ENCODE measurements at regions not wholly inside any gene's neighbourhood (a gene's known extent, or its start where the extent isn't known, plus 50 kb on each side); places are given as distances from the start of the nearest gene placed in this dataset.

DNA sequence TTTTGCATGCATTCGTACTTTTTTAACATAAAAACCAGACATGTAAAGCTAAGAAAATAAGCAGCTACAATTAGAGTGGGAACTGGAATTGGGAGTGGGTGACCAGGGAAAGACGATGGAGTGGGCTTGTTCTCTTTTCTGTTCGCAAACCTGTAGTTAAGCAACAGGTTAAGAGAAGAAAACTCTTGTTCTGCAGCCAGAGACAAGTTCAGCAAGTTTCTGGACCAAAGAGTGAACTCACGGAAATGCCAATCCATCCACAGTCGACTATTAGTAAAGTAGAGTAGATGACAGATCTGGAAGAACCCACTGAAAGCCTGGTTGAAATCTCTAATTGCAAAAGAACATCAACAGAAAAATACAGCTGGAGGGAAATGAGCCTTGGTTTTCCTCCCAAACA is 197.8 kb downstream of the TFAP2A start:
- 96% methylated on average over 2 of the region's 5 CpGs for WGBS (ENCODE audit: insufficient coverage)
- Histone ChIP-seq H3K4me3 (replicated peaks in 1 of 3; ENCODE audit: low read depth in 2 of 3, low read length in 3 of 3) (no peak overlapping the region), H3K27me3 (ENCODE audit: control insufficient read depth in 2 of 2, insufficient read depth in 2 of 2, low read length in 2 of 2) (no peaks in the 10 kb centered on the region), H3K9ac (ENCODE audit: insufficient read depth, low read length, poor library complexity, severe bottlenecking) (no peak overlapping the region), H3K9me3 (replicated peaks in 1 of 2; ENCODE audit: control insufficient read depth in 1 of 2, insufficient read depth in 1 of 2, low read length in 2 of 2) (no peaks in the 10 kb centered on the region), H4K20me1 (ENCODE audit: insufficient read depth, low read length) (no peaks in the 10 kb centered on the region), H3K27ac (ENCODE audit: low read depth in 1 of 2, low read length in 2 of 2) (no peak overlapping the region), H3K36me3 (replicated peaks in 1 of 2; ENCODE audit: control insufficient read depth in 1 of 2, insufficient read depth in 2 of 2, low read length in 2 of 2) (no peaks in the 10 kb centered on the region), H2AFZ (ENCODE audit: insufficient read depth, low read depth, low read length, poor library complexity, severe bottlenecking) (no peak overlapping the region), H3K4me1 (ENCODE audit: control insufficient read depth in 1 of 2, insufficient read depth in 2 of 2, low read length in 2 of 2) (no peaks in the 10 kb centered on the region), H3K79me2 (ENCODE audit: insufficient read depth, low read length) (no peaks in the 10 kb centered on the region), H3K4me2 (replicated peaks; ENCODE audit: extremely low read depth, low read length, poor library complexity, severe bottlenecking) (no peak overlapping the region)
- no peaks in the 10 kb centered on the region for H3K36me3 Mint-ChIP-seq
- H3K4me3 Mint-ChIP-seq: no peak overlapping the region
- no peak for DNase-seq
- no peaks in the 10 kb centered on the region for H3K4me1 Mint-ChIP-seq
- TF ChIP-seq, protein P1, sequence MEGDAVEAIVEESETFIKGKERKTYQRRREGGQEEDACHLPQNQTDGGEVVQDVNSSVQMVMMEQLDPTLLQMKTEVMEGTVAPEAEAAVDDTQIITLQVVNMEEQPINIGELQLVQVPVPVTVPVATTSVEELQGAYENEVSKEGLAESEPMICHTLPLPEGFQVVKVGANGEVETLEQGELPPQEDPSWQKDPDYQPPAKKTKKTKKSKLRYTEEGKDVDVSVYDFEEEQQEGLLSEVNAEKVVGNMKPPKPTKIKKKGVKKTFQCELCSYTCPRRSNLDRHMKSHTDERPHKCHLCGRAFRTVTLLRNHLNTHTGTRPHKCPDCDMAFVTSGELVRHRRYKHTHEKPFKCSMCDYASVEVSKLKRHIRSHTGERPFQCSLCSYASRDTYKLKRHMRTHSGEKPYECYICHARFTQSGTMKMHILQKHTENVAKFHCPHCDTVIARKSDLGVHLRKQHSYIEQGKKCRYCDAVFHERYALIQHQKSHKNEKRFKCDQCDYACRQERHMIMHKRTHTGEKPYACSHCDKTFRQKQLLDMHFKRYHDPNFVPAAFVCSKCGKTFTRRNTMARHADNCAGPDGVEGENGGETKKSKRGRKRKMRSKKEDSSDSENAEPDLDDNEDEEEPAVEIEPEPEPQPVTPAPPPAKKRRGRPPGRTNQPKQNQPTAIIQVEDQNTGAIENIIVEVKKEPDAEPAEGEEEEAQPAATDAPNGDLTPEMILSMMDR (IDR thresholded peaks at IDR 0.05): no peak
- H3K9me3 Mint-ChIP-seq: peaks cover 0 to 7% (median 0%) of the 10 kb centered on the region in 7 donors
- no peak overlapping the region for H3K27ac Mint-ChIP-seq
- peaks cover 0 to 11% (median 4%) of the 10 kb centered on the region in 3 donors for H3K27me3 Mint-ChIP-seq (ENCODE audit: low read depth in 3 of 3)
- intact Hi-C loops (cut with micrococcal nuclease): no loop called here

DNA sequence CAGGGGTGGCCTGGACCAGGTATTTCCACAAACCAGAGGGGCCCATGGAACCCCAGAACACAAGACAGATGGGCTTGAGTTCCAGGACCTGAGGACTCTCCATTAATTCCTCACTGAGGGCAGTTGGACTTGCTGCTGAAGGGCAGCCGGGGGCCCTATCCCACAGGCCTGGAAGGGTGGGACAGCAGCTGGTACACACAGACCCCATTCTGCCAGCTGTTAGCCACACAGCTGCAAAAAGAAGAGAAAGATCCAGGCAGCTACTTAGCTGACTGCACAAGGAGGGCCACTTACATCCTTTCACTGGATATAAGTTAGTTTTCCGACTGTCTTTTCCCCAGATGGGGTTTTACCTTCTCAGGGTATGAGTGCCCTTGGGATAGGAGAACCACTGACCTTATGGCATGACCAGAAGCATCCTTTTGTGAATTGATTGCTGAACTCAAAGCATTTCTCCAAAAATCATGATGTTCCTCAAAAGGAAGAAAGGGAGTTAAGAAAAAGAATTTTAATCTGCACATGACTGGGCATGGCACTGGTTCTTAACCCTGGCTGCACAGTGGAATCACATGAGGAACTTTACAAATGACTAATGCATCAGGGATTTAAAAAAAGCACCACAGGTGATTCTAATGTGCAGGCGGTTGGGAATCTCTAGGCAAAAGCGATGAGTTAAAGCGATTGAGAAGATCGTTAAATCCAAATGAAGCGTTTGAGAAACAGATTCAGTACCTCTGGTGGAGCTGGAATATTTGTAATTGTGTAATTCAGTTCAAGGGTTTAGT is 199.4 kb downstream of the TFAP2A start:
- Mint-ChIP-seq H3K27me3 (ENCODE audit: low read depth in 3 of 3) (peaks cover 0 to 11% (median 6%) of the 10 kb centered on the region in 3 donors), H3K4me3 (no peak overlapping the region), H3K27ac (no peak overlapping the region), H3K9me3 (peaks cover 0 to 9% (median 0%) of the 10 kb centered on the region in 7 donors), H3K36me3 (no peaks in the 10 kb centered on the region), H3K4me1 (no peaks in the 10 kb centered on the region)
- Histone ChIP-seq H3K27me3 (ENCODE audit: control insufficient read depth in 2 of 2, insufficient read depth in 2 of 2, low read length in 2 of 2) (no peaks in the 10 kb centered on the region), H4K20me1 (ENCODE audit: insufficient read depth, low read length) (no peaks in the 10 kb centered on the region), H3K79me2 (ENCODE audit: insufficient read depth, low read length) (no peaks in the 10 kb centered on the region), H3K9ac (ENCODE audit: insufficient read depth, low read length, poor library complexity, severe bottlenecking) (no peak overlapping the region), H2AFZ (ENCODE audit: insufficient read depth, low read depth, low read length, poor library complexity, severe bottlenecking) (no peak overlapping the region), H3K4me1 (ENCODE audit: control insufficient read depth in 1 of 2, insufficient read depth in 2 of 2, low read length in 2 of 2) (no peaks in the 10 kb centered on the region), H3K4me2 (replicated peaks; ENCODE audit: extremely low read depth, low read length, poor library complexity, severe bottlenecking) (no peak overlapping the region), H3K4me3 (replicated peaks in 1 of 3; ENCODE audit: low read depth in 2 of 3, low read length in 3 of 3) (no peak overlapping the region), H3K9me3 (replicated peaks in 1 of 2; ENCODE audit: control insufficient read depth in 1 of 2, insufficient read depth in 1 of 2, low read length in 2 of 2) (no peaks in the 10 kb centered on the region), H3K27ac (ENCODE audit: low read depth in 1 of 2, low read length in 2 of 2) (no peak overlapping the region), H3K36me3 (replicated peaks in 1 of 2; ENCODE audit: control insufficient read depth in 1 of 2, insufficient read depth in 2 of 2, low read length in 2 of 2) (no peaks in the 10 kb centered on the region)
- DNase-seq: no peak
- intact Hi-C loops (cut with micrococcal nuclease): no loop called here
- TF ChIP-seq, protein P1 (IDR thresholded peaks at IDR 0.05): no peak
- 82% methylated on average over 3 of the region's 7 CpGs for WGBS (ENCODE audit: insufficient coverage)
